NB4 (cell line): ENCODE measurements at regions not wholly inside any gene's neighbourhood (a gene's known extent, or its start where the extent isn't known, plus 50 kb on each side); places are given as distances from the start of the nearest gene placed in this dataset.

Experiments
- DNase-seq: peaks from one replicate; pipeline ENCODE4 v3.0.0; 2010; ENCODE audit warnings: low read depth
- H3K4me3 ChIP-seq: one replicate; pipeline ENCODE4 v1.5.1; 2011; ENCODE audit warnings: mild to moderate bottlenecking, low read depth, low read length, moderate library complexity
- CTCF ChIP-seq: IDR thresholded peaks from one replicate; pipeline ENCODE4 v1.5.1; 2012; ENCODE audit warnings: low read depth, low read length
- MAX ChIP-seq: IDR thresholded peaks from 2 replicates; pipeline ENCODE4 v1.6.1; 2011; ENCODE audit warnings: low read depth, low read length
- MYC ChIP-seq: IDR thresholded peaks from 2 replicates; pipeline ENCODE4 v1.6.1; 2011; ENCODE audit warnings: low read depth, low read length
- POLR2A ChIP-seq: IDR thresholded peaks from 2 replicates; pipeline ENCODE4 v1.6.1; 2011; ENCODE audit warnings: mild to moderate bottlenecking; ENCODE audit not compliant: insufficient read length; ENCODE audit errors: extremely low read depth

- no peak for TF ChIP-seq CTCF
- TF ChIP-seq MYC: no peak
- TF ChIP-seq POLR2A: no peak
- no peak for TF ChIP-seq MAX
- DNase-seq: no peak
- H3K4me3 ChIP-seq: no peak overlapping the region
Observed at GRCh38 chr11:15621565-15621964, 506.8 kb downstream of the INSC start.

- H3K4me3 ChIP-seq: no peak overlapping the region
- no peak for DNase-seq
- TF ChIP-seq MYC: no peak
- TF ChIP-seq CTCF: no peak
- TF ChIP-seq POLR2A: no peak
- no peak for TF ChIP-seq MAX
Observed at GRCh38 chr11:15622231-15622890, 507.6 kb downstream of the INSC start.

GRCh38 chr11:15624701-15625100 is 510.0 kb downstream of the INSC start:
- no peak overlapping the region for H3K4me3 ChIP-seq
- TF ChIP-seq MAX (no peak), CTCF (no peak), POLR2A (no peak), MYC (no peak)
- DNase-seq: no peak

GRCh38 chr11:15625691-15626090 is 511.0 kb downstream of the INSC start:
- DNase-seq: no peak
- no peak for TF ChIP-seq MAX
- TF ChIP-seq POLR2A: no peak
- TF ChIP-seq MYC: no peak
- TF ChIP-seq CTCF: no peak
- no peak overlapping the region for H3K4me3 ChIP-seq

GRCh38 chr11:15627560-15627959 is 512.8 kb downstream of the INSC start:
- no peak for TF ChIP-seq MAX
- TF ChIP-seq CTCF: no peak
- TF ChIP-seq POLR2A: no peak
- no peak for TF ChIP-seq MYC
- no peak for DNase-seq
- no peak overlapping the region for H3K4me3 ChIP-seq
